WTC11 (cell line): ENCODE measurements at regions not wholly inside any gene's neighbourhood (a gene's known extent, or its start where the extent isn't known, plus 50 kb on each side); places are given as distances from the start of the nearest gene placed in this dataset.

Experiments used
- ATAC-seq: fragments of 200-7000 bp; cut with Tn5 transposase; 2 replicates; pipeline ENCODE4 v1.10.0; 2021; ENCODE audit warnings: mild to moderate bottlenecking, moderate library complexity
- CTCF ChIA-PET: fragments of 300-600 bp; sonication (Branson Sonifier 250); formaldehyde crosslinking; loops from one replicate; lab custom pipeline; 2021; ENCODE audit warnings: antibody characterized with exemption; lab: Charles Lee
- POLR2A ChIA-PET: fragments of 350-600 bp; sonication (Branson Sonifier 250); formaldehyde crosslinking; loops from one replicate; lab custom pipeline; 2021; ENCODE audit warnings: antibody characterized with exemption; lab: Charles Lee
- DNase-seq: peaks from one replicate; pipeline ENCODE4 v3.0.0; 2021; ENCODE audit warnings: low spot score
- H3K27ac Mint-ChIP-seq: 2 replicates; pipeline ENCODE4 v1.8.0; 2021; ENCODE audit warnings: mixed read lengths
- H3K27me3 Mint-ChIP-seq: 2 replicates; pipeline ENCODE4 v1.8.0; 2021; ENCODE audit warnings: low read depth, mild to moderate bottlenecking, moderate library complexity, mixed read lengths
- H3K36me3 Mint-ChIP-seq: 2 replicates; pipeline ENCODE4 v1.8.0; 2021; ENCODE audit warnings: mixed read lengths
- H3K4me1 Mint-ChIP-seq: 2 replicates; pipeline ENCODE4 v1.8.0; 2022; ENCODE audit warnings: mixed read lengths
- H3K4me3 Mint-ChIP-seq: 2 replicates; pipeline ENCODE4 v1.8.0; 2021; ENCODE audit warnings: mild to moderate bottlenecking, moderate library complexity, mixed read lengths
- H3K9me3 Mint-ChIP-seq: 2 replicates; pipeline ENCODE4 v1.8.0; 2021; ENCODE audit warnings: mixed read lengths
- ATF1 ChIP-seq: sonication (generic); formaldehyde crosslinking; IDR thresholded peaks from 2 replicates; pipeline ENCODE4 v1.8.1; 2023; ENCODE audit warnings: mild to moderate bottlenecking, moderate library complexity, missing genetic modification reagents
- CBFB ChIP-seq: sonication (generic); formaldehyde crosslinking; IDR thresholded peaks from 2 replicates; pipeline ENCODE4 v1.8.1; 2022; ENCODE audit warnings: mild to moderate bottlenecking, low read depth, missing genetic modification reagents
- ETV6 ChIP-seq: sonication (generic); formaldehyde crosslinking; IDR thresholded peaks from 2 replicates; pipeline ENCODE4 v1.8.1; 2022; ENCODE audit warnings: mild to moderate bottlenecking, missing genetic modification reagents
- HMGXB4 ChIP-seq: sonication (generic); formaldehyde crosslinking; IDR thresholded peaks from 2 replicates; pipeline ENCODE4 v1.8.1; 2023; ENCODE audit warnings: mild to moderate bottlenecking, moderate library complexity, missing genetic modification reagents
- MXD4 ChIP-seq: fragments of 250-450 bp; sonication (Bioruptor Pico); IDR thresholded peaks from 2 replicates; pipeline ENCODE4 v1.8.0; 2021; ENCODE audit warnings: mild to moderate bottlenecking, moderate library complexity, borderline replicate concordance
- NR1H2 ChIP-seq: sonication (generic); formaldehyde crosslinking; IDR thresholded peaks from 2 replicates; pipeline ENCODE4 v1.9.0; 2021; ENCODE audit warnings: mild to moderate bottlenecking, moderate library complexity, missing genetic modification reagents
- OVOL2 ChIP-seq: fragments of 250-450 bp; sonication (Bioruptor Pico); IDR thresholded peaks from 2 replicates; pipeline ENCODE4 v1.9.0; 2021; ENCODE audit warnings: mild to moderate bottlenecking, borderline replicate concordance
- RELA ChIP-seq: sonication (generic); formaldehyde crosslinking; IDR thresholded peaks from 2 replicates; pipeline ENCODE4 v1.8.1; 2022; ENCODE audit warnings: missing genetic modification reagents, mild to moderate bottlenecking, borderline replicate concordance
- TCF7 ChIP-seq: sonication (generic); formaldehyde crosslinking; IDR thresholded peaks from 2 replicates; pipeline ENCODE4 v1.8.0; 2022; ENCODE audit warnings: mild to moderate bottlenecking, low read depth, missing genetic modification reagents, moderate library complexity
- TEAD4 ChIP-seq: sonication (generic); formaldehyde crosslinking; IDR thresholded peaks from 2 replicates; pipeline ENCODE4 v1.8.0; 2022; ENCODE audit warnings: mild to moderate bottlenecking, missing genetic modification reagents
- ZNF416 ChIP-seq: fragments of 250-450 bp; sonication (Bioruptor Pico); IDR thresholded peaks from 2 replicates; pipeline ENCODE4 v1.9.0; 2021; ENCODE audit warnings: mild to moderate bottlenecking, inconsistent platforms
- ZSCAN18 ChIP-seq: fragments of 250-450 bp; sonication (Bioruptor Pico); IDR thresholded peaks from 2 replicates; pipeline ENCODE4 v2.1.2; 2022; ENCODE audit warnings: mild to moderate bottlenecking, moderate library complexity
- TF ChIP-seq, protein P1 (sequence below): sonication (generic); formaldehyde crosslinking; IDR thresholded peaks from 2 replicates; pipeline ENCODE4 v1.8.0; 2022; ENCODE audit warnings: mild to moderate bottlenecking, missing genetic modification reagents
- TF ChIP-seq, protein P2 (sequence below): sonication (generic); formaldehyde crosslinking; conservative IDR thresholded peaks from 2 replicates; pipeline ENCODE4 v1.8.1; 2022; ENCODE audit warnings: mild to moderate bottlenecking, missing genetic modification reagents
- TF ChIP-seq, protein P3 (sequence below): sonication (generic); formaldehyde crosslinking; IDR thresholded peaks from 2 replicates; pipeline ENCODE4 v1.8.1; 2022; ENCODE audit warnings: mild to moderate bottlenecking, moderate library complexity, missing genetic modification reagents
- TF ChIP-seq, protein P4 (sequence below): sonication (generic); formaldehyde crosslinking; conservative IDR thresholded peaks from 2 replicates; pipeline ENCODE4 v1.8.1; 2023; ENCODE audit warnings: mild to moderate bottlenecking, low read depth, missing genetic modification reagents, moderate library complexity
- TF ChIP-seq, protein P5 (sequence below): sonication (generic); formaldehyde crosslinking; IDR thresholded peaks from 2 replicates; pipeline ENCODE4 v1.8.0; 2023; ENCODE audit warnings: missing genetic modification reagents
- TF ChIP-seq, protein P6 (sequence below): fragments of 250-450 bp; sonication (Bioruptor Pico); IDR thresholded peaks from 2 replicates; pipeline ENCODE4 v1.9.0; 2021; ENCODE audit warnings: moderate library complexity, mild to moderate bottlenecking, inconsistent platforms, borderline replicate concordance

DNA sequence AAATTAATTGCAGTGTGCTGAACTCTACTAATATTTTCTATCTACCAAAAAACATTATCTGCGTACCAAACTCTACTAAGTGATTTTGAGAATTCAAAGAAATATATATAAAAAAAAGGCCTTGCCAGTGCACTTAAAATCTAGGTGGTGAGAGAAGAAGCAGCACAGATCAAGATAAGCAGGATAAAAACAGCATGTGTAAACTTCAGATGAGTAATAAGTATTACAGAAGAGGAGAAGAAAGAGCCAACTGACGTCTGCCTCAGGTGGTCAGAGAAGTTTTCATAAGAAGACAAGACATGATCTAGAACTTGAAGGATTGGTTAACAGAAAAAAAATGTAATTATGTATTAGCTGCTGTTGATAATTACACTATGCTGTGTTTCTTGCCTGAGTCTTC is 166.4 kb downstream of the DUSP6 start:
- Mint-ChIP-seq H3K9me3 (peaks cover 22% of the 10 kb centered on the region), H3K36me3 (peaks cover 14% of the 10 kb centered on the region), H3K27me3 (no peaks in the 10 kb centered on the region), H3K4me3 (no peak overlapping the region), H3K4me1 (no peaks in the 10 kb centered on the region), H3K27ac (no peak overlapping the region)
- ATAC-seq: no peak
- ChIA-PET POLR2A (no interaction called here), CTCF (no interaction called here)
- DNase-seq: no peak
- TF ChIP-seq, protein P1, sequence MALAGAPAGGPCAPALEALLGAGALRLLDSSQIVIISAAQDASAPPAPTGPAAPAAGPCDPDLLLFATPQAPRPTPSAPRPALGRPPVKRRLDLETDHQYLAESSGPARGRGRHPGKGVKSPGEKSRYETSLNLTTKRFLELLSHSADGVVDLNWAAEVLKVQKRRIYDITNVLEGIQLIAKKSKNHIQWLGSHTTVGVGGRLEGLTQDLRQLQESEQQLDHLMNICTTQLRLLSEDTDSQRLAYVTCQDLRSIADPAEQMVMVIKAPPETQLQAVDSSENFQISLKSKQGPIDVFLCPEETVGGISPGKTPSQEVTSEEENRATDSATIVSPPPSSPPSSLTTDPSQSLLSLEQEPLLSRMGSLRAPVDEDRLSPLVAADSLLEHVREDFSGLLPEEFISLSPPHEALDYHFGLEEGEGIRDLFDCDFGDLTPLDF (CRISPR knock-in tag): no peak
- TF ChIP-seq RELA (no peak), OVOL2 (CRISPR knock-in tag) (no peak), ZNF416 (CRISPR knock-in tag) (no peak), CBFB (CRISPR knock-in tag) (no peak), NR1H2 (CRISPR knock-in tag) (no peak), ETV6 (no peak), ATF1 (no peak), ZSCAN18 (no peak)
- TF ChIP-seq, protein P2, sequence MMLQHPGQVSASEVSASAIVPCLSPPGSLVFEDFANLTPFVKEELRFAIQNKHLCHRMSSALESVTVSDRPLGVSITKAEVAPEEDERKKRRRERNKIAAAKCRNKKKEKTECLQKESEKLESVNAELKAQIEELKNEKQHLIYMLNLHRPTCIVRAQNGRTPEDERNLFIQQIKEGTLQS (CRISPR knock-in tag): no peak

GRCh38 chr12:89185181-89185580 is 167.1 kb downstream of the DUSP6 start:
- ChIA-PET CTCF (no interaction called here), POLR2A (no interaction called here)
- Mint-ChIP-seq H3K9me3 (peaks cover 18% of the 10 kb centered on the region), H3K36me3 (peaks cover 14% of the 10 kb centered on the region), H3K4me3 (no peak overlapping the region), H3K27me3 (no peaks in the 10 kb centered on the region), H3K27ac (no peak overlapping the region), H3K4me1 (peaks cover 3% of the 10 kb centered on the region)
- ATAC-seq (no peak), DNase-seq (no peak)
- TF ChIP-seq TCF7 (CRISPR knock-in tag) (no peak), ZSCAN18 (no peak), ATF1 (no peak), ZNF416 (CRISPR knock-in tag) (no peak), HMGXB4 (CRISPR knock-in tag) (no peak), TEAD4 (CRISPR knock-in tag) (no peak), MXD4 (no peak)
- TF ChIP-seq, protein P3, sequence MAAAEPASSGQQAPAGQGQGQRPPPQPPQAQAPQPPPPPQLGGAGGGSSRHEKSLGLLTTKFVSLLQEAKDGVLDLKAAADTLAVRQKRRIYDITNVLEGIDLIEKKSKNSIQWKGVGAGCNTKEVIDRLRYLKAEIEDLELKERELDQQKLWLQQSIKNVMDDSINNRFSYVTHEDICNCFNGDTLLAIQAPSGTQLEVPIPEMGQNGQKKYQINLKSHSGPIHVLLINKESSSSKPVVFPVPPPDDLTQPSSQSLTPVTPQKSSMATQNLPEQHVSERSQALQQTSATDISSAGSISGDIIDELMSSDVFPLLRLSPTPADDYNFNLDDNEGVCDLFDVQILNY (CRISPR knock-in tag): no peak
- TF ChIP-seq, protein P2 (CRISPR knock-in tag): no peak
- TF ChIP-seq, protein P4, sequence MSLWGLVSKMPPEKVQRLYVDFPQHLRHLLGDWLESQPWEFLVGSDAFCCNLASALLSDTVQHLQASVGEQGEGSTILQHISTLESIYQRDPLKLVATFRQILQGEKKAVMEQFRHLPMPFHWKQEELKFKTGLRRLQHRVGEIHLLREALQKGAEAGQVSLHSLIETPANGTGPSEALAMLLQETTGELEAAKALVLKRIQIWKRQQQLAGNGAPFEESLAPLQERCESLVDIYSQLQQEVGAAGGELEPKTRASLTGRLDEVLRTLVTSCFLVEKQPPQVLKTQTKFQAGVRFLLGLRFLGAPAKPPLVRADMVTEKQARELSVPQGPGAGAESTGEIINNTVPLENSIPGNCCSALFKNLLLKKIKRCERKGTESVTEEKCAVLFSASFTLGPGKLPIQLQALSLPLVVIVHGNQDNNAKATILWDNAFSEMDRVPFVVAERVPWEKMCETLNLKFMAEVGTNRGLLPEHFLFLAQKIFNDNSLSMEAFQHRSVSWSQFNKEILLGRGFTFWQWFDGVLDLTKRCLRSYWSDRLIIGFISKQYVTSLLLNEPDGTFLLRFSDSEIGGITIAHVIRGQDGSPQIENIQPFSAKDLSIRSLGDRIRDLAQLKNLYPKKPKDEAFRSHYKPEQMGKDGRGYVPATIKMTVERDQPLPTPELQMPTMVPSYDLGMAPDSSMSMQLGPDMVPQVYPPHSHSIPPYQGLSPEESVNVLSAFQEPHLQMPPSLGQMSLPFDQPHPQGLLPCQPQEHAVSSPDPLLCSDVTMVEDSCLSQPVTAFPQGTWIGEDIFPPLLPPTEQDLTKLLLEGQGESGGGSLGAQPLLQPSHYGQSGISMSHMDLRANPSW (CRISPR knock-in tag): no peak
- TF ChIP-seq, protein P5, sequence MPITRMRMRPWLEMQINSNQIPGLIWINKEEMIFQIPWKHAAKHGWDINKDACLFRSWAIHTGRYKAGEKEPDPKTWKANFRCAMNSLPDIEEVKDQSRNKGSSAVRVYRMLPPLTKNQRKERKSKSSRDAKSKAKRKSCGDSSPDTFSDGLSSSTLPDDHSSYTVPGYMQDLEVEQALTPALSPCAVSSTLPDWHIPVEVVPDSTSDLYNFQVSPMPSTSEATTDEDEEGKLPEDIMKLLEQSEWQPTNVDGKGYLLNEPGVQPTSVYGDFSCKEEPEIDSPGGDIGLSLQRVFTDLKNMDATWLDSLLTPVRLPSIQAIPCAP: no peak
- TF ChIP-seq, protein P6, sequence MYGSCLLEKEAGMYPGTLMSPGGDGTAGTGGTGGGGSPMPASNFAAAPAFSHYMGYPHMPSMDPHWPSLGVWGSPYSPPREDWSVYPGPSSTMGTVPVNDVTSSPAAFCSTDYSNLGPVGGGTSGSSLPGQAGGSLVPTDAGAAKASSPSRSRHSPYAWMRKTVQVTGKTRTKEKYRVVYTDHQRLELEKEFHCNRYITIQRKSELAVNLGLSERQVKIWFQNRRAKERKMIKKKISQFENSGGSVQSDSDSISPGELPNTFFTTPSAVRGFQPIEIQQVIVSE: no peak
